HG02623 (cell line): ENCODE measurements at regions not wholly inside any gene's neighbourhood (a gene's known extent, or its start where the extent isn't known, plus 50 kb on each side); places are given as distances from the start of the nearest gene placed in this dataset.
"Not testable (repeated sequence)": the region's sequence is repeated elsewhere in the genome, so short reads cannot be mapped to it uniquely, and the experiment has no call there.

Experiments used
- ATAC-seq: cut with Tn5 transposase; IDR thresholded peaks from one replicate; pipeline ENCODE4 v1.9.1; 2021; ENCODE audit warnings: moderate library complexity; ENCODE audit not compliant: unreplicated experiment

GRCh38 chr2:12472265-12472664, 244.5 kb upstream of the TRIB2 start:
- not testable (repeated sequence) for ATAC-seq

- ATAC-seq = no peak
These were observed 238.3 kb upstream of the TRIB2 start for GRCh38 chr2:12478151-12479064.

- no peak for ATAC-seq
These were observed 237.6 kb upstream of the TRIB2 start for GRCh38 chr2:12479065-12479601.

- ATAC-seq = no peak
These were observed 232.1 kb upstream of the TRIB2 start for GRCh38 chr2:12484536-12485115.

GRCh38 chr2:12486205-12487118, 230.3 kb upstream of the TRIB2 start:
- ATAC-seq = peak; percentile 64

GRCh38 chr2:12487253-12488004, 229.3 kb upstream of the TRIB2 start:
- ATAC-seq = no peak

- no peak for ATAC-seq
These were observed 228.1 kb upstream of the TRIB2 start for GRCh38 chr2:12488352-12489318.

- no peak for ATAC-seq
These were observed 226.1 kb upstream of the TRIB2 start for GRCh38 chr2:12490641-12491040.

- ATAC-seq = not testable (repeated sequence)
These were observed 224.4 kb upstream of the TRIB2 start for GRCh38 chr2:12492360-12492759.

GRCh38 chr2:12493031-12493513, 223.7 kb upstream of the TRIB2 start:
- ATAC-seq = no peak

- ATAC-seq = no peak
These were observed 221.4 kb upstream of the TRIB2 start for GRCh38 chr2:12495247-12495868.

- ATAC-seq = no peak
These were observed 218.4 kb upstream of the TRIB2 start for GRCh38 chr2:12498286-12498685.

GRCh38 chr2:12498704-12499103, 218.0 kb upstream of the TRIB2 start:
- no peak for ATAC-seq

- ATAC-seq = no peak
These were observed 215.8 kb upstream of the TRIB2 start for GRCh38 chr2:12500899-12501298.

- peak; percentile 78 for ATAC-seq
These were observed 215.1 kb upstream of the TRIB2 start for GRCh38 chr2:12501469-12502158.

- ATAC-seq = no peak
These were observed 214.0 kb upstream of the TRIB2 start for GRCh38 chr2:12502759-12503158.

GRCh38 chr2:12504443-12504842, 212.3 kb upstream of the TRIB2 start:
- ATAC-seq = peak; percentile 34

- no peak for ATAC-seq
These were observed 209.9 kb upstream of the TRIB2 start for GRCh38 chr2:12506846-12507245.
